ENCODE measurements at regions not wholly inside any gene's neighbourhood (a gene's known extent, or its start where the extent isn't known, plus 50 kb on each side); places are given as distances from the start of the nearest gene placed in this dataset.

GRCh38 chr1:238152119-238152518 is 261.4 kb upstream of the ZP4 start:
- no peak for DNase-seq

GRCh38 chr1:238143038-238143437 is 252.3 kb upstream of the ZP4 start:
- no peak for DNase-seq

- DNase-seq: no peak
Measured at GRCh38 chr1:238141353-238141752, 250.6 kb upstream of the ZP4 start.

- no peak for DNase-seq
Measured at GRCh38 chr1:238139713-238140112, 249.0 kb upstream of the ZP4 start.

- DNase-seq: no peak
Measured at GRCh38 chr1:238138059-238138626, 247.4 kb upstream of the ZP4 start.

GRCh38 chr1:238135708-238136664 is 245.3 kb upstream of the ZP4 start:
- no peak for DNase-seq

GRCh38 chr1:238129677-238130076 is 239.0 kb upstream of the ZP4 start:
- no peak for DNase-seq

GRCh38 chr1:238123201-238123600 is 232.5 kb upstream of the ZP4 start:
- DNase-seq: no peak

GRCh38 chr1:238119861-238120260 is 229.1 kb upstream of the ZP4 start:
- no peak for DNase-seq

- DNase-seq: no peak
Measured at GRCh38 chr1:238119060-238119459, 228.3 kb upstream of the ZP4 start.

- no peak for DNase-seq
Measured at GRCh38 chr1:238115852-238116251, 225.1 kb upstream of the ZP4 start.

- DNase-seq: no peak
Measured at GRCh38 chr1:238112952-238113621, 222.4 kb upstream of the ZP4 start.

- DNase-seq: no peak
Measured at GRCh38 chr1:238111516-238111915, 220.8 kb upstream of the ZP4 start.

- DNase-seq: no peak
Measured at GRCh38 chr1:238111081-238111480, 220.4 kb upstream of the ZP4 start.

- no peak for DNase-seq
Measured at GRCh38 chr1:238108417-238108816, 217.7 kb upstream of the ZP4 start.

GRCh38 chr1:238107322-238107721 is 216.6 kb upstream of the ZP4 start:
- DNase-seq: no peak

- no peak for DNase-seq
Measured at GRCh38 chr1:238104752-238105151, 214.0 kb upstream of the ZP4 start.

- DNase-seq: no peak
Measured at GRCh38 chr1:238101923-238102322, 211.2 kb upstream of the ZP4 start.

GRCh38 chr1:238099871-238100270 is 209.1 kb upstream of the ZP4 start:
- no peak for DNase-seq

- DNase-seq: no peak
Measured at GRCh38 chr1:238089615-238090014, 198.9 kb upstream of the ZP4 start.

GRCh38 chr1:238088560-238089290 is 198.0 kb upstream of the ZP4 start:
- DNase-seq: no peak

- DNase-seq: no peak
Measured at GRCh38 chr1:238073991-238074390, 183.3 kb upstream of the ZP4 start.

GRCh38 chr1:238071061-238071460 is 180.3 kb upstream of the ZP4 start:
- DNase-seq: no peak

Measured in activated CD4-positive, alpha-beta T cell treated with anti-CD3 and anti-CD28 coated beads, Interleukin-2, Interleukin-6, amounts not matched to agents 100 ng/mL and 50 ng/mL, durations not matched to agents 16 hours and 8 hours (primary cell).